CD4-positive, alpha-beta T cell treated with Interleukin-15 for 1 hour (primary cell): ENCODE measurements at regions not wholly inside any gene's neighbourhood (a gene's known extent, or its start where the extent isn't known, plus 50 kb on each side); places are given as distances from the start of the nearest gene placed in this dataset.
"Not testable (repeated sequence)": the region's sequence is repeated elsewhere in the genome, so short reads cannot be mapped to it uniquely, and the experiment has no call there.

Experiments used
- DNase-seq: peaks from one replicate; pipeline ENCODE4 v3.0.0-alpha.2; 2020

DNA sequence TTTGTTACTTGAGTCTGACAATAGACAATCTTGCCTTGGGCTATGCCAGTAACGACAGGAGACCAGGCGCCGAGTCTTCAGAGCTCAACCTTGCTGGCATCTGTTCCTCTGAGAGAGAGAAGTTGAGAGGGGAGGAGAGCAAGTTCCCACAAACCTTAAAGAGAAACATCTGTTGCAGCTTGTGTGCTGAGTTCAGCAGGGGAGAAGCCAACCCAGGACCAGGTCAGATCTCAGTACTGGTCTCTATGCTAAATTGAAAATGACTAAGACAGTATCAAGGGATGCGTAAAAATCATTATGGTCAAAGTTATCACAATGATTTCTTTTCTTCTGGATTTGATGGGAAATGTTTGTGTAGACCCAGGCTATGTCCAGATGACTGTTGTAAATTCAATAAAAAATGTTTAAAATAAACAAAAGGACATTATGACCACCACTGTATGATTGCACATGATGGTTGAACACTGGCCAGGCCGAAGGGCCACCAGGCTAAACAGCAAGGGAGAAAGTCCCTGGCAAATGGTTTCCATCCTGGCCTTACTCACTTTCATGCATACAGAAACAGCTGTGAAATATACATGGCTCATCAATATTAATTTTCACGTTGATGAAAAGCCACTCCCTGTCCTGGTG lies 100.3 kb upstream of the PMAIP1 start:
- DNase-seq, result no peak

DNA sequence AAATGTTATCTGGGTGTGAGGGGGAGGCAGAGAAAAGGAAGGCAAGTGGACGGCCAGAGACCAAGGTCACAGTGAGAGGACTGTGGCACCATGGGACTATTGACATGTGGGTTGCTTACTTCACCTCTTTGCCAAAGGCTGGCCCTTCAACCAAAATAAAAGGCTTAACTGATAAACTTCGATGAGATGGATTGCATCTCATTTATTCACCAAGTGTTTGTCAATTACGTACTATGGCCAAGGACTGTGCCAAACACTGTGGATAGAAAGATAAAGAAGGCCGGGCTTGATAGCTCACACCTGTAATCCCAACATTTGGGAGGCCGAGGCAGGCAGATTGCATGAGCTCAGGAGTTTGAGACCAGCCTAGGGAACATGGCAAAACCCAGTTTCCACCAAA lies 98.7 kb upstream of the CCBE1 start:
- DNase-seq, result no peak

DNA sequence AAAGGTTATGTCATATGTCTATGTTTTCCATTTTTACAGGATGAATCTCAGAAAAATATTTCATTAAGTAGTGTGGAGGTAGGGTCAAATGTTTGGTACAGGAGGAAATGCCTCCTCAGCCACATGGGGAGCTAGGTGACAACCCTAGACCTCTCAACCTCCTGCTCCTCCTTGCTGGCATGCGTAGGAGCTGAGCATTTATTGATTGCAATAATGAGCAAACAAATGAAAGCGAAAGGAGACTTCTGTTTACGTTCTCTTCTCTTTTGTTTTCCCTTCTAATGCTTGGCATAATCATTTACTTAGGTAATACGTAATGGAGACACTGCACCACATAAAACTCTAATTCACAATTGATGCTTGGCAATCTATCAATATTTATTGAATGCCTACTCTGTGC lies 95.1 kb upstream of the CCBE1 start:
- no peak for DNase-seq

DNA sequence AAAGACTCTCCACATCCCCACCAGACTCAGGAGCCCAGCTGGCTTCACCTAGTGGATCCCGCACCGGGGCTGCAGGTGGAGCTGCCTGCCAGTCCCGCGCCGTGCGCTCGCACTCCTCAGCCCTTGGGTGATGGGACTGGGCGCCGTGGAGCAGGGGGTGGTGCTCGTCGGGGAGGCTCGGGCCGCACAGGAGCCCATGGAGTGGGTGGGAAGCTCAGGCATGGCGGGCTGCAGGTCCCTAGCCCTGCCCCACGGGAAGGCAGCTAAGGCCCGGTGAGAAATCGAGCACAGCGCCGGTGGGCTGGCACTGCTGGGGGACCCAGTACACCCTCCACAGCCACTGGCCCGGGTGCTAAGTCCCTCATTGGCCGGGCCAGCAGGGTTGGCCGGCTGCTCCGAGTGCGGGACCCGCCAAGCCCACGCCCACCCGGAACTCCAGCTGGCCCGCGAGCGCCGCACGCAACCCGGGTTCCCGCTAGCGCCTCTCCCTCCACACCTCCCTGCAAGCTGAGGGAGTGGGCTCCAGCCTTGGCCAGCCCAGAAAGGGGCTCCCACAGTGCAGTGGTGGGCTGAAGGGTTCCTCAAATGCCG lies 93.2 kb upstream of the CCBE1 start:
- DNase-seq, result not testable (repeated sequence)

DNA sequence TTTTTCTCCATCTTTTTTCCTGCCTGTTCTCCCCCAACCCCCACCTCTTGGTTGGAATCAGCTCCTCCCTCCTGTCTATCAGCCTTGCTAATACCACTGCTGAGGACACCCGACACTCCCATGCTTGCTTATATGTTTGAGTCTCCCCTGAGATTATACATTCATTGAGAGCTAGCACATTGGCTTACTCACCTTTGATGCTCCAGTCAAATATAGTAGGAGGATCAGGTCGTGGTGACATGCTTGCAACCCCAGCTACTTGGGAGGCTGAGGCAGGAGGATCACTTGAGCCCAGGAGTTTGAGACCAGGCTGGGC lies 91.5 kb upstream of the CCBE1 start:
- no peak for DNase-seq

DNA sequence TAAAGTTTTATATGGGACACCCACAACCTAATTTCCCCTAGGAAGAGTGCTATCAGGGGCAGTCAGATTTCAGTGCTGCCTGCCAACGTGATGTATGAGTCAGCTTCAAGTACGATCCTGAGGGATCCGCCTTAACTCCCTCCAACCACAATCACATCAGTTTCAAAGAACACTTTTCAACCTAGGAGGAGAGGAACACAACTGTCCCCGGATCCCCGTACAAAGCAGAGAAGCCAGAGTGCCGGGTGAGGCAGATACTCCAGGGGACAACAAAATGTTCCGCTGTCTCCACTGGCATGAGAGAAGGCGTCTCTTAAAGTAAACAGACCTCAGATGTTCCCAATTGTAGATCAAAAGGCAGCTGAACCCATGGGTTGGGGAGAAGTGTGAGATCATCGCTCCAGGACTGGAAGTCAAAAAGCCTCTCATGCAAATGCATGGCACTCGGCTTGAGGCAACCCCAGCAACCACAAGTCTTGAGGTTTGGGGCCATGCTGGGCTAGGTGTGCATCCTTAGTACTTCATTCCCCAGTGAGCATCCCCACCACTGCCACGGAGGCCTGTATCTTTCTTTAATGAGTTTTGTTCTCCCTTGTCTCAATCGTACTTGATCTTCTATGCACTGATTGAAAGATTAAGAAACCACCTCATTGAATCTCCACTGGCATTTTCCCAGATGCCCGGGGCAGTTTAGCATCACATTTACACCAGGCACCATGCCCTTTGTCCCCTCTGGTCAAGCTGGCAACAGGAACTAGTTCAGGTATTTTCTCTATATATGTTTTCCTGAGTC lies 91.0 kb upstream of the CCBE1 start:
- DNase-seq, result no peak

DNA sequence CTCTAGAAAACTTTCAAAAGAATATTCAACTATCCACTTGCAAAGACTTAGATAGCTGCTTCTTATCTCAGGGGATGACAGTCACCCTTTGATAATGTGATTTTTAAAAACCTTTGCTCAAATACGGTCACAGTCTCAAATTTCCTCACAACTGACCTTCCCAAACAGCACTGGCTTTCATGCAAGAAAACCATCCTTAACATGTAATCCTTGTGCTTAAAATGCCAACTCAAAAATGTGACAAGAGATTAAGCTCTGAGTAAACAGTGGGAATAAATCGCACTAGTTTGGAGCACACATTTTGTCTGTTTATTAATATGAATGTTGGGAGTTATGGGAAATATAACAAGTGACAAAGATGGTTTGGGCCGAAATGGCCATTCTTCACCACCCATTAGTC lies 87.5 kb upstream of the CCBE1 start:
- no peak for DNase-seq

DNA sequence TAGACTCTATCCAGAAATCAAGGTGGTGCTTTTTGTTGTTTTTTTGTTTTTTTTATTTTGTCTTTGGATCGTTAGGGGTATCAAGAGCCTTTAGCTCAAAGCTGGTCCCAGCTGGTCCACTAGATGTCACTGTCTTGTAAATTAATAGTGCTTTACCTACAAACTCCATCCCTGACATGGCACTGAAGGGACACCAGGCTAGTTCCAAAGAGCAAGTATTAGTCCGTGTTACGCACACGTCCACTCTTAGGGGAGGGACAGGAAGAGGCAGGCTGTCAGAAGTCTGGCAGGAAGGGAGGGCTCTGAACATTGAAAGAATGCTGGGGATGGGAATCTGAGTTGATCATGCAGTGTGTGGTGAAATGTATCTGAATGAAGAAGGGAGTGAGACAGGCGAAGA lies 85.9 kb upstream of the CCBE1 start:
- no peak for DNase-seq

DNA sequence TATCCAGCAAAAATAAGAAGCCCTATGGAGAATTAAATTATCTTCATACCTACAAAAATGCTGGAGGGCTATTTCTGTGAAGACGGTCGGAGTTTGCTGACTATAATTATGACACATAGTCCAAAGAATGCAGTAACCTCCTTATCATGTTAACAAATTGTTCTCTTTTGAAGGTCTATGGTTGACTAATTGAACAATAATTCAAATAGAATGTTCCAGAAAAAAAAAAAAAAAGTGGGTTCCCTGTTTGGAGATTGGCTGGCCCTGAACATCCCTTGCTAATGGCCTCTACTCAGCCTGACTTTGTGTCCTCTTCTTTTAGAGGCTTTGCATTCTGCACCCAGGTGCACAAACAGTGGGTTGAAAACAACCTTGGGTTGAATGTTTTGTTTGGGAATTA lies 82.8 kb upstream of the CCBE1 start:
- no peak for DNase-seq

DNA sequence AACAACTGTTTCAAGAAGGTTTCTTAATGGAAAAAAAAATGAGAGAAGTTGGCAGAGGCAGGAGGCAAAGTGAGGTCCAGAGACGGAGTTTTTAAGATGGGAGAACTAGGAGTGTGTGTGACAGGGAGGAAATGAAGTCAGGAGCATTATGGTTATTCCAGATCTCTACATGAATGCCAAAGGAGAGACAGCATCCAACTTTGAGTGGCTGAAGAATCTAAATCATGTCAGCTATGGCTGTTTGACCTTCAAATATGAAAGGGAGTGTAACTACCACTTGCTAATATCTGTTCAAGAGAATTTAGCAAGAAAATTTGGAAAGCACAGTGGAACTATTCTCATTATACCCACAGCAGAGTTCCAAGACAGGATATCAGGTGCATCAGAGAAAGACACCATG lies 81.2 kb upstream of the CCBE1 start:
- no peak for DNase-seq

DNA sequence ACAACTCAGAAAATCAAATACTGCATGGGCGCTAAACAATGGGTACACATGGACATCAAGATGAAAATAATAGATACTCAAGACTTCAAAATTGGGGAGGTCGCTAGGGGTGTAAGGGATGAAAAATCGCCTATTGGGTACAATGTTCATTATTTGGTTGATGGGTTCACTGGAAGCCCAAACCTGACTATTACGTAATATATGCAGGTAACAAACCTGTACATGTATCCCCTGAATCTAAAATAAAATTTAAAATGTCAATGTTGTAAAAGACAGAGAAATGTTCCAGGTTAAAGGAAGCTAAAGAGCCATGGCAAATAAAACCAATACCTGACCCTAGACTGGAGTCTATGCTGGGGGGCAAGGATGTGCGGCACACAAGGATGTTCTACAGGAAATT lies 80.4 kb upstream of the CCBE1 start:
- no peak for DNase-seq

DNA sequence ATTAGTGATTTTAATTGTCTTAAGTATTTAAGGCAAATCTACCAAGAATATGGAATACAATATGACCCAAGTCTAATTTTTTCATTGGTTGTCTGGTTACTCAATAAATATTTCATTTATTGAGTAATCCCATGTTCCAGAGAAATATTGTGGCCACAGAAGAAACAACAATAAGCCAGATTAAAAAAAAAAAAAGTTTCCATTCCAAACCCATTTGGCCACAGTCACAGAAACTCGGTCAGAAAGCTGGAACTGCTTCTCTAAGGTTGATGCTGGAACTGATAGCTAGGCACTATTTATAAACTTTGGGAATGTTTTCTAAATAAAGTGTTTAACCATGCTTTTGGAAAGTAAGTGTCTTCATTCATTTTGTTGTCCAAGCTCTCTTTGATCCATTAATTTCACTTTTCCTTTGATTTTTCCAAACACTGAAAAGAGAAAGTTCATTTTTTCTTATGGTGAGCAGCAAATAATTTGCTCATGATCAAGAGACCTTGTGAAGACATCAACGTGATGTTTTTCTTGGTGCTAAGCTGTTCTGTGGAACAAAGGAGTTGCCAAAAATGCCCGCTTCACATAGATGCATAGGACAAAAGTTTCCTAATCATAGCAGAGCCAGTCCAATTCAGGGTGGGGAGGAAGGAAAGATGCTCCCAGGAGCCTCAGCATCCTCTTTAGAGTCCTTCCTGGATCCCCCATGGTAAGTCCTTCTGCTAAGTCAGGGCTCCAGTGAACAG lies 72.1 kb upstream of the CCBE1 start:
- no peak for DNase-seq

DNA sequence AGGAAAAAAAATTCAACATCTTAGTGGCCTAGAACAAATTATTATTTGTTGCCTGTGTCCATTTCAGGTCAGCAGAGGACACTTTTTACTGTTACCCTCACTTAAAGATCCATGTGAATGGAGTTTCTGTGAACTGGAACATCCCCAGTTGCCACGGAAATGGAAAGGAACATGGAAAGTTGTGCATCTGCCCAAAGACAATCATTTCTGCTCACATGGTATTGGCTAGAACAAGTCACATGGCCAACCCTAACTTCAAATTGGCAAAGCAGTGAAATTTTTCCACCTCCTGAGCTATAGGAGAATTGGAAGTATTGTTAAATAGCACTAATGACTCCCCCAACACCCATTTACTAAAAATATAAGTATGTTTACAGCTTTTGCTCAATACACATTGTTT lies 71.2 kb upstream of the CCBE1 start:
- DNase-seq, result no peak

DNA sequence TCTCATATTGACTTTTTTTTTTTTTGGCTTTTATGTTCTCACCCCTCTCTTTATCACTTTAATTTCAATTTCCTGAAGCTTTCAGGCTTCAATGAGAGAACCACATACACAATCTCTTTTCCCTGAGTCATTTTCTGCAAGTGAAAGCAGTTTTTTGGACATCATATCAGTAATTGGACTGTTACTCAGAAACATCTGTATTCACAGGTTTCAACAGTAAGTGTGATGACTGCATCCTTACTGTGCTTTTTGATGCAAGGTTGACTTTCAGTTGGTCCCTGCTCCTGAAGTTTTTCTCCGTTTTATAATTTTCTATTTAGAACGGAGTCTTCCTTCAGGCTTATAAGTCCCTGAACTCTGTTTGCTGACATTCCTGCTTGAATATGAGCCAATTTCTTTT lies 70.5 kb upstream of the CCBE1 start:
- no peak for DNase-seq

DNA sequence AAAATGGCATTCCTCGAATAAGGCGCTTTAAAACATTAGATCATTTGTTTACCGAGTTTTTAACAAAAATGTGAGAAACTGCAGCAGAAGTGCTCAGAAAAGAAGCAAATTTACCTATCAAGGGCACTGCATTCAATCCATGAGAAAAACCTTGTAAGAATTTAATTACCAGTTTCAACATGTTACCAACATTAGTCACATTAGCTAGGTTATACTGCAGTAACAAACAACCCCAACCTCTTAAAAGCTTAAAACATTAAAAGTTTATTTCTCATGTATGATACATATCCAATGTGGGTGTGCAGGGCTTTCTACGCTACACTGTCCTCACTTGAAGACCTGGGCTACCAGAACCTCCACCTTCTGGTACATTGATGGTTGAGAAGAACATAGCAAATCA lies 68.1 kb upstream of the CCBE1 start:
- DNase-seq, result no peak

DNA sequence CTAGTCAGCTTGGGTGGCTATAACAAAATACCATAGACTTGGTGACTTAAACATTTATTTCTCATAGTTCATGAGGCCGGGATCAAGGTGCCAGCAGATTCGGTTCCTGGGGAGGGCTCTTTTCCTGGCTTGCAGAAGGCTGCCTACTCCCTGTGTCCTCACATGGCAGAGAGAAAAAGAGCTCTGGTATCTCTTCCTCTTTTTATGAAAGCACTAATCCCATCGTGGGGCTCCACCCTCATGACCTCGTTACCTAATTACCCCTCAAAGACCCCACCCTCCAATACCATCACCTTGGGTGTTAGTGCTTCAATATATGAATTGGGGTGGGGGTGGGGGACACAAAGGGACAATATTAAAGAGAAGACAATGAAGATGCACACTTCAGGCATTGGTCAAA lies 67.1 kb upstream of the CCBE1 start:
- DNase-seq, result no peak

DNA sequence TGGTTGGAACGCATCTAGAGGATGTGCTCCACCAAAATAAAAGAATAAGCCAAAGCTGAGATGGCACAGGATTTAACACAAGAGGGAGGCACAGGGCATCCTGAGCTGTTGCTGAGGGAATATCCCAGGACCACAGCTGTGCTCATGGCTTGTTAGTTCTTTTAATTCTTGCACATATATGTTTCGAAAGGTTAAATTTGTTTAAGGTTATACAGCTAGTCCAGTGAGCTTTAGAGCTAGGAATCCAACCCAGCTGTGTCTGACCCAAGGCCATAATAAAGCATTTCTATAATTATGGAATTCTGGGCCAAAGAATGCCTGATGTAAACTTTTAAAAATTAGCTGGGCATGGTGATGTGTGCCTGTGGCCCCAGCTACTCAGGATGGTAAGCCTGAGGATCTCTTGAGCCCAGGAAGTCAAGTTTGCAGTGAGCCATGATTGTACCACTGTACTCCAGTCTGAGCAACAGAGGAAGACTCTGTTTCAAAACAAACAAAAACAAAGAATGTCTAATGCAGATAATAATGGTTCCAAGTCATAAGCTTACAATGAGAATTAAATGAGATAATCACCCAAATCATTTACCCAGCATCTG lies 66.4 kb upstream of the CCBE1 start:
- no peak for DNase-seq

DNA sequence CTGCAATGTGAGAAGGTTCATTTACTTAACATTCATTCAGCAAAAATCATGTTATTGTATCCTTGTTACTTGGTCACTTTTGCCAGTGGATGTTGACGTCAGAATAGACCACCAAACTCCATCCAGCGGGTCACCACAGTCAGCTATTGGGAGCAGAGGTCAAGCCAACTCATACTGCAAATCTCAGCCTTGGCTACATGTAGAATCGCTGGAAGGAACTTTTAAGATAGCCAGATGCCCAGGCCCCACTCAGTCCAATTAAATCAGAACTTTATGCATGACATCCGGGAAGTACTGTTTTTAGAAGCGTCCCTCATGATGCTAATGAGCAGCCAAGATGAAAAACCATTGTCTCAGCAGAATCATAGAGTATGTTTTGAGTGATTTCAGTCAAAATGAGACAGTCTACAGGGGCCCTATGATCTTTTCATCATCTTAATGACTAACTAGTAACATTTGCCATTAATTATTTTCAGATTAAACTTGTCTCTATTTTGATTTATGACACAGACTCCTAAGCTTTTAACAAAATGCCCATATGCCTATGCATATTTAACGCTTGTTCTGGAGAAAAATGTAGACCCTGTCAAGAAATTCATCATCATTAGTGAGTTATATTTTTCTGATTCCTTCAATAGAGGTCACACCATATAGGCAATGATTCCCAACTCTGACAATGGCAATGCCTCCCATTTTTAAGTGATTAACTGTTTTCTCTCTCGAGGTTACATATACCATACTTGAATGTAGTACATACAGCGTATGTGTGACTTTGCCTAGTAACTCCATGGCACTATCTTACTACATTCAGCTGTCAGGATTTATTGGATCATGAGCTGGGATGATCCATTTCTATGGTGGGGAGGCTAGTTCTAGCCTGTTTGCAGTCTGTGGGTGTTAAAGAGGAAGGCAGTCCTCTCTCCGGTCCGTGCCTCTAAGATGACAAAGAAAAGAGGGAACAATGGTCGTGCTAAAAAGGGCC lies 63.7 kb upstream of the CCBE1 start:
- no peak for DNase-seq

DNA sequence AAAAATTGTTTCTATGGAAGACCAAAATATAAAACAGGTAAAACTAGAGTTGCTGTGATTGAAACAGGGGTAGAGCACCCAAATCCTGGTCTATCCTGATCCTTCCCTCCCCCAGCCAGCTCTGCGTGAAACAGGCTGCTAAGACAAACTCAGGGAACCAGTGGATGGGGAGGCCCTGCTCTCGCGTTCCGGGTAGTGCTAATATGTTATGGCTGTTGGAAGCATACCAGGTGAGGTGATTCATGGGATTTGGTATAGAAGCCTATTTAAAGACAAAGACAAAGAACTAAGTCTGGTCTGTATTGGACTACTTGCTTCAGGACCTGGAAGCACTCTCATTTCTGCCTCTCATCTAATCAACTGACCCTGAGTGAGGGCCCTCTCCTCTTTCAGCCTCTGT lies 63.0 kb upstream of the CCBE1 start:
- no peak for DNase-seq

DNA sequence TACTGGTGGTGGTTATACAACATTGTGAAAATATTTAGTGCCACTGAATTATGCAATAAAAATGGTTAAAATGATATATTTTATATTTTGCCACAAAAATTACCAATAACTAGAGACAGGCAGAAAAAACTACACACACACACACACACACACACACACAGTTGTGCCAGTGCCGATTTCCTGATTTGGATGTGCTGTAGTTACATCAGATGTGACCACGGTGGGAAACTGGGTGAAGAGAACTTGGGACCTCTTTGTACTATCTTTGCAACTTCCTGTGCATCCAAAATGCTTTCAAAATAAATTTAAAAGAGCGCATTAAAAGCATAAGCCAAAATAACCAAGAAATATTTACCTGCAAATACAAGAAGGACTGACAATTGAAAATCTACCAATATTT lies 61.6 kb upstream of the CCBE1 start:
- DNase-seq, result no peak

DNA sequence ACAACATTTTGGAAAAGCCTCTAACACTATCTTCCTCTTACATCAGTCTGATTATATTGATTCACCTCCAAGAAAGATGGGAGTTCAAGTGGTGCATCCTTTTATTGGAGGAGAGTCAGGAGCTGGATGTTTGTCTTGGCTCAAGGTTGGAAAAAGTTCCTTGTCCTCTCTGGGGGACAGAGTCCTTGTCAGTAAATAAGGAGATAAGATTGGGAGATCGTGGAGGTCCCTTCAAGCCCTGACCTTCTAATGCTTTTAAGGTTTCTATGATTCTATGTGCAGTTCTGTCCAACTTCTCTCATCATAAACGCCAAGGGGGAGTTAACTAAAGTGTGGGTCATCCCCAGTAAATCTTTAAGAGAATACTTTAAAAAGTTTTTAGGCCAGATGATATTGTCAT lies 60.9 kb upstream of the CCBE1 start:
- no peak for DNase-seq

DNA sequence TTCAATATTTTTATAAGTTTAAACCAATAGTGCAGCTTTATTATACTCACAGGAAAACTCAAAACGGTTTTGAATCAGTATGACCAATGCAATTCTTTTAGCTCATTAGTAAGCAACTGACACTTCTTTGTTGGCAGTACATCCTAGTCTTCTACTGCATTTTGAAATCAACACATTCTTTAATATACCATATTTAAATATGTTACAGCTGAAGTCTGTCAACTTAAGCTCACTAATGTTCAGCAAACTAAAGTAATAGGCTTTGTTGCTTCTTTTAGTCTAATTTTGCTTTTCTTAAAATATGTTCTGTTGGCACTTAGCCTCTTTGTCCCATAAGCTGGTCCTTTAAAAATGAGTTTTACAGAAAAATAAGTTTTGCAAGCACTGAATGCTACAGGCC lies 55.4 kb upstream of the CCBE1 start:
- DNase-seq, result no peak
